ENCODE measurements at regions not wholly inside any gene's neighbourhood (a gene's known extent, or its start where the extent isn't known, plus 50 kb on each side); places are given as distances from the start of the nearest gene placed in this dataset.

DNA sequence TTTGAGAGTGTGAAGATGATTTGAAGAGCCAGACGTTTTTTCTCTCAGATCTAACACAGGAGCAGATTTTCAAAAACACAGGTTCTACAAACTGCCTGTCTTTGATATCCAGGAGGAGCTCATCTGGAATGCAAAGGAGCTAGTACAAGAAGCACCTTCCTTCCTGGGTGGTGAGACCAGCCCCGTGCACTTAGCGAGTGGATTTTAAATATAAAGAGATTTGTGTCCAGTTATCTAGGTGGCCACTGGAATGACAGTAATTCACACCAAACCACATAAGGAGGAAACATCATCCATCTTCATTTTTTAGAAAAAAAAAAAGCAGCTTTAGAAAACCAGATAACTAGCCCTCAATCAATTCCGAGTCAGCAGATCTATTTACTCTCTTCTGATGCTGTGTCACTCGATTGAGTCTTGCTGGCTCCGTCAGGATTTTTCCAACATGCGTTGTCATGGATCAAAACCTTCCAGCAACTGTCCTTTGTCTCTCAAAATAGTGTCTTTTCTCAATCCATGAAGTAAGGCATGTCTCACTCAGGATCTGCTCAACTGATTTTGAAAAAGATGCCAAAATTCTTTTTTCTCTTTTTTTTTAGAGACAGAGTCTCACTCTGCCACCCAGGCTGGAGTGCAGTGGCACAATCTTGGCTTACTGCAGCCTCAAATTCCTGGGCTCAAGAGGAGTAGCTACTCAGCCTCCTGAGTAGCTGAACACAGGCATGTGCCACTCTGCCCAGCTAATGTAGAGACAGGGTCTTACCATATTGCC lies 451.2 kb upstream of the PSMD7 start:
- H3K4me1 ChIP-seq (ENCODE audit: control insufficient read depth, insufficient read depth, low read length) = no peaks in the 10 kb centered on the region
- H3K27ac ChIP-seq (ENCODE audit: control insufficient read depth, insufficient read depth) = no peak overlapping the region
- H3K79me2 ChIP-seq (ENCODE audit: control insufficient read depth, insufficient read depth, low read length) = no peaks in the 10 kb centered on the region
- no peaks in the 10 kb centered on the region for H4K20me1 ChIP-seq (ENCODE audit: control insufficient read depth, insufficient read depth)
- DNase-seq (ENCODE audit: low read depth, low spot score) (no peak), FAIRE-seq (no peak), ATAC-seq (no peak)
- RAD21 ChIA-PET (ENCODE audit: unreplicated experiment) = no interaction called here
- in situ Hi-C loops (cut with MboI) = no loop called here
- H3K4me3 ChIP-seq = no peak overlapping the region
- POLR2A ChIA-PET = no interaction called here
- H3K36me3 ChIP-seq (ENCODE audit: control insufficient read depth in 2 of 2, insufficient read depth in 2 of 2, low read length in 1 of 2) = no peaks in the 10 kb centered on the region
- intact Hi-C loops (cut with micrococcal nuclease; ENCODE audit: unreplicated experiment) = no loop called here
- H3K9ac ChIP-seq (ENCODE audit: control insufficient read depth, insufficient read depth, low read length) = no peak overlapping the region
- SMC1A ChIA-PET (ENCODE audit: uncharacterized antibody, unreplicated experiment) = no interaction called here
- H2AFZ ChIP-seq (ENCODE audit: control insufficient read depth, low read depth, low read length) = no peak overlapping the region
- no peaks in the 10 kb centered on the region for H3K27me3 ChIP-seq (replicated peaks in 1 of 2; ENCODE audit: control insufficient read depth in 2 of 2, insufficient read depth in 2 of 2, low read length in 1 of 2)
- WGBS (ENCODE audit: insufficient coverage, insufficient replicate concordance, low lambda C conversion rate, missing lambda C conversion rate) = 3% methylated on average over 7 of the region's 7 CpGs
- no peaks in the 10 kb centered on the region for H3K9me3 ChIP-seq (replicated peaks; ENCODE audit: control insufficient read depth, insufficient read depth, low read length)
- CTCF ChIA-PET = interaction anchor here (0.6 to 0.7 kb wide), 2 partner anchors 874 to 1700 kb away, joined by 3 read pairs; no protein-coding TSS in a partner anchor
- H3K4me2 ChIP-seq (ENCODE audit: control insufficient read depth, insufficient read depth) = no peak overlapping the region
- BruUV-seq (replicated peaks) = no TSS peak
- no peak for TF ChIP-seq CEBPB (IDR thresholded peaks at IDR 0.05; ENCODE audit: borderline replicate concordance in 1 of 2, low read depth in 2 of 2, low read length in 2 of 2)
- TF ChIP-seq, protein P1, sequence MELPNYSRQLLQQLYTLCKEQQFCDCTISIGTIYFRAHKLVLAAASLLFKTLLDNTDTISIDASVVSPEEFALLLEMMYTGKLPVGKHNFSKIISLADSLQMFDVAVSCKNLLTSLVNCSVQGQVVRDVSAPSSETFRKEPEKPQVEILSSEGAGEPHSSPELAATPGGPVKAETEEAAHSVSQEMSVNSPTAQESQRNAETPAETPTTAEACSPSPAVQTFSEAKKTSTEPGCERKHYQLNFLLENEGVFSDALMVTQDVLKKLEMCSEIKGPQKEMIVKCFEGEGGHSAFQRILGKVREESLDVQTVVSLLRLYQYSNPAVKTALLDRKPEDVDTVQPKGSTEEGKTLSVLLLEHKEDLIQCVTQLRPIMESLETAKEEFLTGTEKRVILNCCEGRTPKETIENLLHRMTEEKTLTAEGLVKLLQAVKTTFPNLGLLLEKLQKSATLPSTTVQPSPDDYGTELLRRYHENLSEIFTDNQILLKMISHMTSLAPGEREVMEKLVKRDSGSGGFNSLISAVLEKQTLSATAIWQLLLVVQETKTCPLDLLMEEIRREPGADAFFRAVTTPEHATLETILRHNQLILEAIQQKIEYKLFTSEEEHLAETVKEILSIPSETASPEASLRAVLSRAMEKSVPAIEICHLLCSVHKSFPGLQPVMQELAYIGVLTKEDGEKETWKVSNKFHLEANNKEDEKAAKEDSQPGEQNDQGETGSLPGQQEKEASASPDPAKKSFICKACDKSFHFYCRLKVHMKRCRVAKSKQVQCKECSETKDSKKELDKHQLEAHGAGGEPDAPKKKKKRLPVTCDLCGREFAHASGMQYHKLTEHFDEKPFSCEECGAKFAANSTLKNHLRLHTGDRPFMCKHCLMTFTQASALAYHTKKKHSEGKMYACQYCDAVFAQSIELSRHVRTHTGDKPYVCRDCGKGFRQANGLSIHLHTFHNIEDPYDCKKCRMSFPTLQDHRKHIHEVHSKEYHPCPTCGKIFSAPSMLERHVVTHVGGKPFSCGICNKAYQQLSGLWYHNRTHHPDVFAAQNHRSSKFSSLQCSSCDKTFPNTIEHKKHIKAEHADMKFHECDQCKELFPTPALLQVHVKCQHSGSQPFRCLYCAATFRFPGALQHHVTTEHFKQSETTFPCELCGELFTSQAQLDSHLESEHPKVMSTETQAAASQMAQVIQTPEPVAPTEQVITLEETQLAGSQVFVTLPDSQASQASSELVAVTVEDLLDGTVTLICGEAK (IDR thresholded peaks at IDR 0.05; ENCODE audit: borderline replicate concordance) = no peak
- TF ChIP-seq SMARCA5 (IDR thresholded peaks at IDR 0.05) = no peak
- no peak for TF ChIP-seq YBX1 (IDR thresholded peaks at IDR 0.05)
